Tibial nerve (tissue), 4 donors: ENCODE measurements at regions not wholly inside any gene's neighbourhood (a gene's known extent, or its start where the extent isn't known, plus 50 kb on each side); places are given as distances from the start of the nearest gene placed in this dataset.

Source experiments
- DNase-seq, 2 donors: peaks; one replicate each; pipeline ENCODE4 v3.0.0-alpha.2; 2019; ENCODE audit warnings: low spot score in 2 of 2
- H3K27ac ChIP-seq, 4 donors: fragments of 200-600 bp; sonication (generic) in 3 of 4; one replicate each; pipeline ENCODE4 v1.5.1; 2017 to 2019; ENCODE audit warnings: mild to moderate bottlenecking in 1 of 4
- H3K27me3 ChIP-seq, 2 donors: fragments of 200-600 bp; sonication (generic) in 1 of 2; one replicate each; pipeline versions ENCODE4 v1.5.1 to v1.6.0; 2017 to 2019
- H3K36me3 ChIP-seq, 3 donors: fragments of 200-600 bp; sonication (generic); one replicate each; pipeline ENCODE4 v1.5.1; 2018 to 2019
- H3K4me1 ChIP-seq, 4 donors: fragments of 200-600 bp; sonication (generic) in 3 of 4; one replicate each; pipeline ENCODE4 v1.5.1; 2017 to 2019
- H3K4me3 ChIP-seq, 4 donors: fragments of 200-600 bp; sonication (generic) in 3 of 4; one replicate each; pipeline ENCODE4 v1.5.1; 2017 to 2019; ENCODE audit warnings: mild to moderate bottlenecking in 1 of 4, moderate library complexity in 1 of 4
- H3K9me3 ChIP-seq, 4 donors: fragments of 200-600 bp; sonication (generic) in 3 of 4; one replicate each; pipeline ENCODE4 v1.5.1; 2017 to 2019
- EP300 ChIP-seq, 2 donors: sonication (generic); formaldehyde crosslinking; IDR thresholded peaks; one replicate each; pipeline ENCODE4 v1.6.1; 2017; ENCODE audit warnings: antibody characterized with exemption in 2 of 2, mild to moderate bottlenecking in 1 of 2
- POLR2A ChIP-seq, 2 donors: fragments of 450-650 bp; IDR thresholded peaks; one replicate each; pipeline ENCODE4 v1.6.1; 2017; ENCODE audit warnings: antibody characterized with exemption in 2 of 2, mild to moderate bottlenecking in 2 of 2, moderate library complexity in 2 of 2
- WGBS, 2 donors: methylation state at CpG; one replicate each; pipeline ENCODE4 v1.1.5; 2018; 5-methylcytosine and 5-hydroxymethylcytosine counted together
- TF ChIP-seq, protein P1 (sequence below), 5 experiments: fragments of 200-600 bp in 3 of 5; fragments of 450-650 bp in 2 of 5; sonication (generic) in 3 of 5; IDR thresholded peaks; one replicate each; pipeline ENCODE4 v1.5.1; 2016 to 2019; ENCODE audit warnings: antibody characterized with exemption in 5 of 5, mild to moderate bottlenecking in 3 of 5, moderate library complexity in 2 of 5

- TF ChIP-seq, protein P1, sequence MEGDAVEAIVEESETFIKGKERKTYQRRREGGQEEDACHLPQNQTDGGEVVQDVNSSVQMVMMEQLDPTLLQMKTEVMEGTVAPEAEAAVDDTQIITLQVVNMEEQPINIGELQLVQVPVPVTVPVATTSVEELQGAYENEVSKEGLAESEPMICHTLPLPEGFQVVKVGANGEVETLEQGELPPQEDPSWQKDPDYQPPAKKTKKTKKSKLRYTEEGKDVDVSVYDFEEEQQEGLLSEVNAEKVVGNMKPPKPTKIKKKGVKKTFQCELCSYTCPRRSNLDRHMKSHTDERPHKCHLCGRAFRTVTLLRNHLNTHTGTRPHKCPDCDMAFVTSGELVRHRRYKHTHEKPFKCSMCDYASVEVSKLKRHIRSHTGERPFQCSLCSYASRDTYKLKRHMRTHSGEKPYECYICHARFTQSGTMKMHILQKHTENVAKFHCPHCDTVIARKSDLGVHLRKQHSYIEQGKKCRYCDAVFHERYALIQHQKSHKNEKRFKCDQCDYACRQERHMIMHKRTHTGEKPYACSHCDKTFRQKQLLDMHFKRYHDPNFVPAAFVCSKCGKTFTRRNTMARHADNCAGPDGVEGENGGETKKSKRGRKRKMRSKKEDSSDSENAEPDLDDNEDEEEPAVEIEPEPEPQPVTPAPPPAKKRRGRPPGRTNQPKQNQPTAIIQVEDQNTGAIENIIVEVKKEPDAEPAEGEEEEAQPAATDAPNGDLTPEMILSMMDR (IDR thresholded peaks at IDR 0.05) = no peak
- TF ChIP-seq EP300 (IDR thresholded peaks at IDR 0.05) (no peak), POLR2A (IDR thresholded peaks at IDR 0.05) (no peak)
- H3K27ac ChIP-seq = no peak overlapping the region
- peaks cover 0 to 24% (median 0%) of the 10 kb centered on the region in 4 donors for H3K9me3 ChIP-seq
- H3K4me1 ChIP-seq = no peaks in the 10 kb centered on the region
- no peaks in the 10 kb centered on the region for H3K36me3 ChIP-seq
- no peak overlapping the region for H3K4me3 ChIP-seq
- no peak for DNase-seq
- no peaks in the 10 kb centered on the region for H3K27me3 ChIP-seq
- WGBS, 2 donors = 67 to 69% methylated on average over 2 of the region's 2 CpGs
Measured at GRCh38 chr5:64110222-64110621, 55.4 kb upstream of the RNF180 start.

DNA sequence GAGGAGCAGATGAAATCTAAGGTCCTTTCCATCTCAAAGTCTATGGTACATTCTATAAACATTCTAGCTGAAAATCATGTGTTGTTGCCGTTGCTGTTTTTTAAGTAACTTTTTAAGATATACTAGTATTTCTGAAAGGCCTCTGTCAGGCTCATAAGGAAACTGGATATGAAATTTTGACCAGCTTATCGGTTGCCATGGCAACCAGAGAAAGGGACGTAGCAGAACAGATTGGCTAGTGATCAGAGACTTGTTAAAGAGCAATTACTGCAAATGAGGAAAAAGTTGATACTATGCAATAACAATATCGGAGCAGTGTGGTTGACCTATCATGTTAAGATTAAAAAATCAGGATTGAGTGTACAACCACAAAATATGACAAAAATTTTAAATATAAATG lies 57.0 kb upstream of the RNF180 start:
- peaks cover 0 to 29% (median 0%) of the 10 kb centered on the region in 4 donors for H3K9me3 ChIP-seq
- H3K4me1 ChIP-seq = no peaks in the 10 kb centered on the region
- 77 to 80% methylated on average over 4 of the region's 4 CpGs for WGBS, 2 donors
- no peak overlapping the region for H3K4me3 ChIP-seq
- no peak for DNase-seq
- no peaks in the 10 kb centered on the region for H3K27me3 ChIP-seq
- H3K27ac ChIP-seq = no peak overlapping the region
- TF ChIP-seq, protein P1 (IDR thresholded peaks at IDR 0.05) = no peak
- TF ChIP-seq POLR2A (IDR thresholded peaks at IDR 0.05) (no peak), EP300 (IDR thresholded peaks at IDR 0.05) (no peak)
- no peaks in the 10 kb centered on the region for H3K36me3 ChIP-seq

DNA sequence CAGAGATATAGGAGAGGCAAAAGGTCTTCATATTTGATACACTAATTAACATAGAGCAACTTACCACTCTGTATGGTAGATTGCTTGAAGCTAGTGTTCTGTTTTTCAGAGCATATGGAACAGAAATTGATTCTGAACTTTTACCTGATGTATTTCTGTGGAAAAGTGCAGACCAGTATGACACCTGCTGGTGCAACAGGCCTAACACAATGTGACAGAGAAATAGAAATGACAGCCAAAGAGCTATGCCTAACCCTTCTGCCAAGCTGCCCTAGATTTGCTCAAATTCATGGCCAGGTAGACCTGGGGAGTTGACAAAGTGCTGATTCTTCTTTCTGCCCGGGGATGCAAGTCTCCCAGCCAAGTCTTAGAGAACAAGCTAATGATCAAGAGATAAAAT lies 65.4 kb upstream of the RNF180 start:
- no peak for TF ChIP-seq EP300 (IDR thresholded peaks at IDR 0.05)
- TF ChIP-seq, protein P1 (IDR thresholded peaks at IDR 0.05) = no peak
- TF ChIP-seq POLR2A (IDR thresholded peaks at IDR 0.05) = no peak
- Histone ChIP-seq H3K9me3 (peaks cover 0 to 11% (median 0%) of the 10 kb centered on the region in 4 donors), H3K4me3 (no peak overlapping the region), H3K27me3 (no peaks in the 10 kb centered on the region), H3K36me3 (no peaks in the 10 kb centered on the region), H3K27ac (no peak overlapping the region), H3K4me1 (no peaks in the 10 kb centered on the region)
- 61 to 68% methylated on average over 1 of the region's 1 CpG for WGBS, 2 donors
- no peak for DNase-seq

DNA sequence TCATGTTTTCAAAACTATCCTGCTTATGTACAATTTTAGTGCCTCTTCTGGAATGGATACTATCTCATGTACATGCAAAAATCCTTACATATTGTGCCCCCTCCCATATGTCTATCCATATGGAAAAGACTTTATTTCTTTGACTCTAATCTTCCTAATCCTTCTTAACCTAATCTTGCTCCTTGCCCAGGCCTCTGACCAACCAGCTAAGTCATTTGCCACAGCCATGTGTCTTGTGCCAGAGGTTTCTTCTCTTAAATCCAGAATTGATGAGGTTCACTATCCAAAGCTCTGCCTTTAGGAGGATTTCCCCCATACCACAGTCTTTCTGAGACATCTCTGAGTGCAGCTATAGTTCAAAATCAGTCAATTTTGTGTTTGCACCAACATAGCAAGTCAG lies 68.9 kb upstream of the RNF180 start:
- Histone ChIP-seq H3K36me3 (no peaks in the 10 kb centered on the region), H3K4me3 (no peak overlapping the region), H3K9me3 (peaks cover 0 to 6% (median 0%) of the 10 kb centered on the region in 4 donors), H3K27me3 (no peaks in the 10 kb centered on the region), H3K4me1 (no peaks in the 10 kb centered on the region), H3K27ac (no peak overlapping the region)
- no peak for DNase-seq
- no peak for TF ChIP-seq EP300 (IDR thresholded peaks at IDR 0.05)
- TF ChIP-seq, protein P1 (IDR thresholded peaks at IDR 0.05) = no peak
- TF ChIP-seq POLR2A (IDR thresholded peaks at IDR 0.05) = no peak

GRCh38 chr5:64077589-64077988 lies 88.1 kb upstream of the RNF180 start:
- no peak overlapping the region for H3K27ac ChIP-seq
- H3K27me3 ChIP-seq = no peaks in the 10 kb centered on the region
- 81 to 85% methylated on average over 8 of the region's 8 CpGs for WGBS, 2 donors
- H3K9me3 ChIP-seq = no peaks in the 10 kb centered on the region
- no peaks in the 10 kb centered on the region for H3K36me3 ChIP-seq
- no peaks in the 10 kb centered on the region for H3K4me1 ChIP-seq
- no peak for DNase-seq
- TF ChIP-seq, protein P1 (IDR thresholded peaks at IDR 0.05) = no peak
- TF ChIP-seq POLR2A (IDR thresholded peaks at IDR 0.05) (no peak), EP300 (IDR thresholded peaks at IDR 0.05) (no peak)
- H3K4me3 ChIP-seq = no peak overlapping the region
